ENCODE measurements at regions not wholly inside any gene's neighbourhood (a gene's known extent, or its start where the extent isn't known, plus 50 kb on each side); places are given as distances from the start of the nearest gene placed in this dataset.

DNA sequence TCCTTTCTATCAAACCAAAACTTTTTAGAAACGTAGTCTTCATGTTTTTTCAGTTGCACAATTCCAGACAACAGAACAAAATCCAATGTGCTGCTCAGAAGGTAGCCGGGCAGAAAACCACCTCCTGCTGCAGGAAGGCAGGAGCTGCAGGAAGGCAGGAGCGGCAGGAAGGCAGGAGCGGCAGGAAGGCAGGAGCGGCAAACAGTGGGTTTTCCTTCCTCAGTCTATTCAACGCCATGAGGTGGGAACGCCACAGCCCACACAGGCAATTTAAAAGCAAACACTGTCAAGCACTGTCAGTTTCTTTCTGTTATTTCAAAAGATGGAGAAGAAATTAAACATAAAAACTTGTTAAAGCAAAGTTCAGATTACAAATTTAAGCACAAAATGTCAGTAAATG lies 601.2 kb upstream of the SALL3 start:
- no peak overlapping the region for H3K4me3 ChIP-seq (ENCODE audit: low read depth, low read length)
- TF ChIP-seq CTCF (IDR thresholded peaks at IDR 0.05; ENCODE audit: low read depth, low read length, missing control alignments) = no peak
- no peak for DNase-seq (ENCODE audit: low read depth)
- in situ Hi-C loops (cut with HindIII; ENCODE audit: low sequenced_read_pairs) = no loop called here

- no peak for TF ChIP-seq CTCF (IDR thresholded peaks at IDR 0.05; ENCODE audit: low read depth, low read length, missing control alignments)
- no peak for DNase-seq (ENCODE audit: low read depth)
- in situ Hi-C loops (cut with HindIII; ENCODE audit: low sequenced_read_pairs) = no loop called here
- no peak overlapping the region for H3K4me3 ChIP-seq (ENCODE audit: low read depth, low read length)
These were observed 600.6 kb upstream of the SALL3 start for GRCh38 chr18:78378983-78379382.

- no peak for DNase-seq (ENCODE audit: low read depth)
- in situ Hi-C loops (cut with HindIII; ENCODE audit: low sequenced_read_pairs) = no loop called here
- H3K4me3 ChIP-seq (ENCODE audit: low read depth, low read length) = no peak overlapping the region
- TF ChIP-seq CTCF (IDR thresholded peaks at IDR 0.05; ENCODE audit: low read depth, low read length, missing control alignments) = no peak
These were observed 589.2 kb upstream of the SALL3 start for GRCh38 chr18:78390348-78390951.

- in situ Hi-C loops (cut with HindIII; ENCODE audit: low sequenced_read_pairs) = no loop called here
- H3K4me3 ChIP-seq (ENCODE audit: low read depth, low read length) = no peak overlapping the region
- TF ChIP-seq CTCF (IDR thresholded peaks at IDR 0.05; ENCODE audit: low read depth, low read length, missing control alignments) = no peak
- no peak for DNase-seq (ENCODE audit: low read depth)
These were observed 588.7 kb upstream of the SALL3 start for GRCh38 chr18:78390952-78391348.

- no peak overlapping the region for H3K4me3 ChIP-seq (ENCODE audit: low read depth, low read length)
- no peak for TF ChIP-seq CTCF (IDR thresholded peaks at IDR 0.05; ENCODE audit: low read depth, low read length, missing control alignments)
- no peak for DNase-seq (ENCODE audit: low read depth)
- in situ Hi-C loops (cut with HindIII; ENCODE audit: low sequenced_read_pairs) = no loop called here
These were observed 586.3 kb upstream of the SALL3 start for GRCh38 chr18:78393086-78393862.

GRCh38 chr18:78396077-78396476 lies 583.5 kb upstream of the SALL3 start:
- TF ChIP-seq CTCF (IDR thresholded peaks at IDR 0.05; ENCODE audit: low read depth, low read length, missing control alignments) = no peak
- in situ Hi-C loops (cut with HindIII; ENCODE audit: low sequenced_read_pairs) = no loop called here

More at GRCh38 chr18:78396077-78396476, 583.5 kb upstream of the SALL3 start:
- H3K4me3 ChIP-seq (ENCODE audit: low read depth, low read length) = no peak overlapping the region
- no peak for DNase-seq (ENCODE audit: low read depth)

Data from astrocyte of the cerebellum (primary cell).